ENCODE measurements at regions not wholly inside any gene's neighbourhood (a gene's known extent, or its start where the extent isn't known, plus 50 kb on each side); places are given as distances from the start of the nearest gene placed in this dataset.
"Not testable (repeated sequence)": the region's sequence is repeated elsewhere in the genome, so short reads cannot be mapped to it uniquely, and the experiment has no call there.

GRCh38 chr9:26664087-26664773 lies 228.4 kb downstream of the CAAP1 start:
- DNase-seq, result not testable (repeated sequence)

- DNase-seq, result no peak
Observed at GRCh38 chr9:26662476-26662875, 230.1 kb downstream of the CAAP1 start.

GRCh38 chr9:26658476-26658875 lies 234.1 kb downstream of the CAAP1 start:
- no peak for DNase-seq

GRCh38 chr9:26657958-26658357 lies 234.6 kb downstream of the CAAP1 start:
- no peak for DNase-seq

GRCh38 chr9:26656003-26656870 lies 236.4 kb downstream of the CAAP1 start:
- no peak for DNase-seq

- no peak for DNase-seq
Observed at GRCh38 chr9:26655166-26655565, 237.4 kb downstream of the CAAP1 start.

GRCh38 chr9:26650325-26650724 lies 242.3 kb downstream of the CAAP1 start:
- DNase-seq, result no peak

GRCh38 chr9:26643826-26644225 lies 248.8 kb downstream of the CAAP1 start:
- no peak for DNase-seq

- DNase-seq, result no peak
Observed at GRCh38 chr9:26639761-26640160, 252.8 kb downstream of the CAAP1 start.

GRCh38 chr9:26637101-26637500 lies 255.5 kb downstream of the CAAP1 start:
- no peak for DNase-seq

- not testable (repeated sequence) for DNase-seq
Observed at GRCh38 chr9:26613851-26614350, 278.7 kb downstream of the CAAP1 start.

- no peak for DNase-seq
Observed at GRCh38 chr9:26612211-26612610, 280.4 kb downstream of the CAAP1 start.

GRCh38 chr9:26606756-26607155 lies 285.8 kb downstream of the CAAP1 start:
- no peak for DNase-seq

GRCh38 chr9:26605367-26605766 lies 287.2 kb downstream of the CAAP1 start:
- no peak for DNase-seq

GRCh38 chr9:26604076-26604662 lies 288.4 kb downstream of the CAAP1 start:
- DNase-seq, result no peak

- no peak for DNase-seq
Observed at GRCh38 chr9:26603617-26604016, 289.0 kb downstream of the CAAP1 start.

GRCh38 chr9:26597542-26598149 lies 295.0 kb downstream of the CAAP1 start:
- DNase-seq, result no peak

- no peak for DNase-seq
Observed at GRCh38 chr9:26579056-26579455, 313.5 kb downstream of the CAAP1 start.

GRCh38 chr9:26574898-26575440 lies 317.6 kb downstream of the CAAP1 start:
- no peak for DNase-seq

GRCh38 chr9:26574256-26574655 lies 318.3 kb downstream of the CAAP1 start:
- DNase-seq, result no peak

GRCh38 chr9:26567976-26568375 lies 324.6 kb downstream of the CAAP1 start:
- DNase-seq, result no peak

- no peak for DNase-seq
Observed at GRCh38 chr9:26566141-26566540, 326.5 kb downstream of the CAAP1 start.

- no peak for DNase-seq
Observed at GRCh38 chr9:26565118-26565517, 327.5 kb downstream of the CAAP1 start.

Data from NCI-H1048 (cell line).